Tibial artery (tissue), 4 donors: ENCODE measurements at regions not wholly inside any gene's neighbourhood (a gene's known extent, or its start where the extent isn't known, plus 50 kb on each side); places are given as distances from the start of the nearest gene placed in this dataset.

Experiments used
- DNase-seq, 2 donors: peaks; one replicate each; pipeline ENCODE4 v3.0.0-alpha.2; 2019
- H3K27ac ChIP-seq, 2 donors: fragments of 200-600 bp; sonication (generic) in 1 of 2; 1 replicate in 1 of 2; 2 replicates in 1 of 2; pipeline ENCODE4 v1.5.1; 2018 to 2019; ENCODE audit warnings: mild to moderate bottlenecking in 1 of 2
- H3K27me3 ChIP-seq, 2 donors: fragments of 200-600 bp; sonication (generic) in 1 of 2; one replicate each; pipeline versions ENCODE4 v1.5.1 to v1.6.0; 2016 to 2019
- H3K36me3 ChIP-seq, 3 donors: fragments of 200-600 bp; sonication (generic) in 2 of 3; one replicate each; pipeline ENCODE4 v1.5.1; 2016 to 2019; ENCODE audit warnings: mild to moderate bottlenecking in 2 of 3
- H3K4me1 ChIP-seq, 4 donors: fragments of 200-600 bp; sonication (generic) in 2 of 4; 1 replicate in 3 of 4; 2 replicates in 1 of 4; pipeline ENCODE4 v1.5.1; 2016 to 2019
- H3K4me3 ChIP-seq, 2 donors: fragments of 200-600 bp; sonication (generic) in 1 of 2; 1 replicate in 1 of 2; 2 replicates in 1 of 2; pipeline ENCODE4 v1.5.1; 2018 to 2019; ENCODE audit warnings: mild to moderate bottlenecking in 2 of 2
- H3K9me3 ChIP-seq, 3 donors: fragments of 200-600 bp; sonication (generic) in 1 of 3; one replicate each; pipeline ENCODE4 v1.5.1; 2016 to 2019
- intact Hi-C: fragments of 100-400 bp; cut with DNase I; formaldehyde crosslinking; loops from one replicate; pipeline ENCODE4 v1.15.0; 2023; ENCODE audit warnings: low total_unique reads
- TF ChIP-seq, protein P1 (sequence below), 2 experiments: fragments of 200-600 bp in 1 of 2; fragments of 450-650 bp in 1 of 2; IDR thresholded peaks; one replicate each; pipeline ENCODE4 v1.5.1; 2017 to 2019; ENCODE audit warnings: antibody characterized with exemption in 2 of 2, mild to moderate bottlenecking in 1 of 2, moderate library complexity in 1 of 2

DNA sequence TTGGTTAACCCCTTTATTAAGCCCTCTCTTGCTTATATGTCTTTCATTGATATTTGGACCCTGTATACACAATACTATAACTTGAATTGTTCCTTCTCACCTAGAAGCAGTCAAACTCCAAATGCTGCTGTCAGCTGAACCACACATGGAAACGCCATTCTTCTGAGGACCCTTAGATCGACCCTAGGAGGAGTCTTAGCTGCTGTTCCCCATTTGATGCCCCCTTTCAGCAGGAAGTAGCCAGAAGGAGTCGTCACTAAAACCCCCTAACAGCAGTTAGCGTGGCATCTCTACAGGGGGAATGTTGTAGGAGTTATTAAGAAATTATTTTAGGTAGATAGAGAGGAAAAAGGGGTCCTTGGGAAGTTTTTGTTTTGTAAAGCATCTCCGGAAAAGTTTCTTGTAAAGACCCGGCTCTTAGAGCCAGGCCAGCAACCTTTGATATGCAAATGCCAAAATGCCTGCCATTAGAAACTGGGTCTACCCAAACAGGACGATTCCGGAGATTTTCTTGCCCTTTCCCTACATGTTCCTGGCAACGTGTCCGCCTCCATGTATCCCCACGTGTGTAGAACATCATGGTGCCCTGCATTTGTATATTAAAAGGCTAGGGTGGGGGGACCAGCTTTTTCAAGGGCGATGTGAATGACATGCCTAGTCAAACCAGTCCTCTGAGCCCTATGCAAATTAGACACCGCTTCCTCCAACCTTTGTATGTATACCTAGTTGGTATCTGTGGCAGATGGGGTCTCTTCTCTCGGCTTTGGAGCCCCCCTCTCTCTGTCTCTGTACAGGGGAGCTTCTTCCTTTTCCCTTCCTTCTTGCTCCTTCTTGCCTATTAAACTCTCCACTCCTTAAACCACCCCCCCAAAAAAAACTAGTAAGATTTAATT, 638.4 kb upstream of the POU3F3 start:
- Histone ChIP-seq H3K4me3 (no peak overlapping the region), H3K9me3 (no peaks in the 10 kb centered on the region), H3K27me3 (no peaks in the 10 kb centered on the region), H3K36me3 (no peaks in the 10 kb centered on the region), H3K27ac (no peak overlapping the region), H3K4me1 (no peaks in the 10 kb centered on the region)
- no peak for DNase-seq
- TF ChIP-seq, protein P1, sequence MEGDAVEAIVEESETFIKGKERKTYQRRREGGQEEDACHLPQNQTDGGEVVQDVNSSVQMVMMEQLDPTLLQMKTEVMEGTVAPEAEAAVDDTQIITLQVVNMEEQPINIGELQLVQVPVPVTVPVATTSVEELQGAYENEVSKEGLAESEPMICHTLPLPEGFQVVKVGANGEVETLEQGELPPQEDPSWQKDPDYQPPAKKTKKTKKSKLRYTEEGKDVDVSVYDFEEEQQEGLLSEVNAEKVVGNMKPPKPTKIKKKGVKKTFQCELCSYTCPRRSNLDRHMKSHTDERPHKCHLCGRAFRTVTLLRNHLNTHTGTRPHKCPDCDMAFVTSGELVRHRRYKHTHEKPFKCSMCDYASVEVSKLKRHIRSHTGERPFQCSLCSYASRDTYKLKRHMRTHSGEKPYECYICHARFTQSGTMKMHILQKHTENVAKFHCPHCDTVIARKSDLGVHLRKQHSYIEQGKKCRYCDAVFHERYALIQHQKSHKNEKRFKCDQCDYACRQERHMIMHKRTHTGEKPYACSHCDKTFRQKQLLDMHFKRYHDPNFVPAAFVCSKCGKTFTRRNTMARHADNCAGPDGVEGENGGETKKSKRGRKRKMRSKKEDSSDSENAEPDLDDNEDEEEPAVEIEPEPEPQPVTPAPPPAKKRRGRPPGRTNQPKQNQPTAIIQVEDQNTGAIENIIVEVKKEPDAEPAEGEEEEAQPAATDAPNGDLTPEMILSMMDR (IDR thresholded peaks at IDR 0.05) = no peak
- intact Hi-C loops = no loop called here

- H3K4me1 ChIP-seq = no peaks in the 10 kb centered on the region
- H3K9me3 ChIP-seq = no peaks in the 10 kb centered on the region
- H3K4me3 ChIP-seq = no peak overlapping the region
- DNase-seq = no peak
- H3K36me3 ChIP-seq = no peaks in the 10 kb centered on the region
- H3K27ac ChIP-seq = no peak overlapping the region
- no peaks in the 10 kb centered on the region for H3K27me3 ChIP-seq
- TF ChIP-seq, protein P1 (IDR thresholded peaks at IDR 0.05) = no peak
- intact Hi-C loops = no loop called here
These were observed 620.3 kb upstream of the POU3F3 start for GRCh38 chr2:104233591-104233990.

- DNase-seq = no peak
- no peaks in the 10 kb centered on the region for H3K4me1 ChIP-seq
- intact Hi-C loops = no loop called here
- H3K4me3 ChIP-seq = no peak overlapping the region
- H3K9me3 ChIP-seq = no peaks in the 10 kb centered on the region
- TF ChIP-seq, protein P1 (IDR thresholded peaks at IDR 0.05) = no peak
- no peaks in the 10 kb centered on the region for H3K36me3 ChIP-seq
- H3K27me3 ChIP-seq = no peaks in the 10 kb centered on the region
- no peak overlapping the region for H3K27ac ChIP-seq
These were observed 617.4 kb upstream of the POU3F3 start for GRCh38 chr2:104236491-104236890.

- H3K36me3 ChIP-seq = no peaks in the 10 kb centered on the region
- intact Hi-C loops = no loop called here
- H3K27ac ChIP-seq = no peak overlapping the region
- H3K9me3 ChIP-seq = peaks cover 0 to 13% (median 8%) of the 10 kb centered on the region in 3 donors
- no peaks in the 10 kb centered on the region for H3K4me1 ChIP-seq
- TF ChIP-seq, protein P1 (IDR thresholded peaks at IDR 0.05) = no peak
- no peaks in the 10 kb centered on the region for H3K27me3 ChIP-seq
- H3K4me3 ChIP-seq = no peak overlapping the region
- DNase-seq = no peak
These were observed 612.9 kb upstream of the POU3F3 start for GRCh38 chr2:104240984-104241383.

DNA sequence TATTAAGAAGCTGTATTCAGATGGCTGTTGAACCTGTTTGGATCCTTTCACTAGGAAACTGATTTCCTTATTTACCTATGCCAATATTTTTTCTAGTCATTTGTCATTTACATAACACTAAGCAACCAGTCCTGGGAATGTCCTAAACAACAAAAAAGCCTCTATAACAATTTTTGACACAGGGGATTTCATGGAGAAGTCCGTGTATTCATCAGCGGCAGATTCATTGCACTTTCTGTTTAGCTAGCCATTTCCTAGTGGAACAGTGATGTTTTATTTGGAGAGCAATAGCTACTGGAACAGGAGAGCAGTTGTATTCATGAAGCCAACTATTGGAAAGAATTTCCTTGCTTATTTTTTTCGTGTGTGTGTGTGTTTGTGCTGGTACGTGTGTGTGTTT, 604.3 kb upstream of the POU3F3 start:
- Histone ChIP-seq H3K4me3 (no peak overlapping the region), H3K4me1 (no peaks in the 10 kb centered on the region), H3K27me3 (no peaks in the 10 kb centered on the region), H3K9me3 (no peaks in the 10 kb centered on the region), H3K27ac (no peak overlapping the region), H3K36me3 (no peaks in the 10 kb centered on the region)
- DNase-seq = no peak
- TF ChIP-seq, protein P1 (IDR thresholded peaks at IDR 0.05) = no peak
- intact Hi-C loops = no loop called here
